Smooth muscle cell of the brain vasculature (primary cell): ENCODE measurements at regions not wholly inside any gene's neighbourhood (a gene's known extent, or its start where the extent isn't known, plus 50 kb on each side); places are given as distances from the start of the nearest gene placed in this dataset.

ENCODE experiments used
- DNase-seq: peaks from one replicate; pipeline ENCODE4 v3.0.0-alpha.2; 2012; ENCODE audit warnings: low read depth, low spot score

DNA sequence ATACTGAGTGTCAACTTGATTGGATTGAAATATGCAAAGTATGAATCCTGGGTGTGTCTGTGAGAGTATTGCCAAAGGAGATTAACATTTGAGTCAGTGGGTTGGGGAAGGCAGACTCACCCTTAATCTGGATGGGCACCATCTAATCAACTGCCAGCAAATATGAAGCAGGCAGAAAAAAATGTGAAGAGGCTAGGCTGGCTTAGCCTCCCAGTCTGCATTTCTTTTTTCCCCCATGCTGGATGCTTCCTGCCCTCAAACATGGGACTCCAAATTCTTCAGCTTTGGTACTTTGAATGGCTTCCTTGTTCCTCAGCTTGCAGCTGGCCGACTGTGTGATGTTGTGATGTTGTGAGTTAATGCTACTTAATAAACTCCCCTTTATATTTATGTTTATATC is 577.4 kb downstream of the CPS1 start:
- DNase-seq, result no peak

DNA sequence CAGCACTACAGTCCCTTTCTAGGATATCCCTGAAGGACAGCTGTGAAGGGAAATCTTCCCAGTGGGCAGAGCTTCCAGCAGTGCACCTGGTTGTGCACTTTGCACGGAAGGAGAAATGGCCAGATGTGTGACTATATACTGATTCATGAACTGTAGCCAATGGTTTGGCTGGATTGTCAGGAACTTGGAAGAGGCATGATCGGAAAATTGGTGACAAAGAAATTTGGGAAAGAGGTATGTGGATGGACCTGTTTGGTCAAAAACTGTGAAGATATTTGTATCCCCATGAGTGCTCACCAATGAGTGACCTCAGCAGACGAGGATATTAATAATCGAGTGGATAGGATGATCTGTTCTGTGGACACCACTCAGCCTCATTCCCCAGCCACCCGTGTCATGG is 582.2 kb downstream of the CPS1 start:
- DNase-seq, result no peak

DNA sequence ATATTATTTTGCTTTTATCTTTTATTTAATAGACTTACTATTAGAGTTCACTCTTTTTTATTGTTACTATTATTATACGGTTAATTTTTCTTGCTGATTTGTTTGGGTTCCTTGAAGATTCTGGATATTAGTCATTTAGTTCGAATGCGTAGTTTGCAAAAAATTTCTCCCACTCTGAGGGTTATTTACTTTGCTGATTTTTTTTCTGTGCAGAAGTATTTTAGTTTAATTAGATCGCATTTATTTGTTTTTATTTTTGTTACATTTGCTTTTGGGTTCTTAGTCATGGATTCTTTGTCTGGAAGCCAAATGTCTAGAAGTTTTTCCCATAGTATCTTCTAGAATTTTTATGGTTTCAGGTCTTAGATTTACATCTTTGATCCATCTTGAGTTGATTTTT is 585.2 kb downstream of the CPS1 start:
- no peak for DNase-seq

DNA sequence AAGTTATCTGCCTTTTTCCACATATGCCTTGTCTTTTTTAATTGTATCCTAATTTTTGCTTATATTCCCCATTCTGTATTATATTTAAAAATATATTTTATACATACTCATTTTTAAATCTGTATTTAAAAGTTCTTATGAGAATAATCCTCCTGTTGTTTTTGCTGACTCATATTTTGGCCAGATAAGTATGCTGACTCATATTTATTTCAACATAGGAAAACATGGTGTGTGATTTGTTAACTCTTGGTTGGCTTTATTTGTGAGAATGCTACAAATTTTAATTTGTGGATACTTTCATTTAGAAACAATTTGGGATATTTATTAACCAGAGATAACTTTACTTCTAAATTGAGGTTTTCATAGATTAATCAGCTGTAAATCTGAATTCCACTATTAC is 587.7 kb downstream of the CPS1 start:
- no peak for DNase-seq

DNA sequence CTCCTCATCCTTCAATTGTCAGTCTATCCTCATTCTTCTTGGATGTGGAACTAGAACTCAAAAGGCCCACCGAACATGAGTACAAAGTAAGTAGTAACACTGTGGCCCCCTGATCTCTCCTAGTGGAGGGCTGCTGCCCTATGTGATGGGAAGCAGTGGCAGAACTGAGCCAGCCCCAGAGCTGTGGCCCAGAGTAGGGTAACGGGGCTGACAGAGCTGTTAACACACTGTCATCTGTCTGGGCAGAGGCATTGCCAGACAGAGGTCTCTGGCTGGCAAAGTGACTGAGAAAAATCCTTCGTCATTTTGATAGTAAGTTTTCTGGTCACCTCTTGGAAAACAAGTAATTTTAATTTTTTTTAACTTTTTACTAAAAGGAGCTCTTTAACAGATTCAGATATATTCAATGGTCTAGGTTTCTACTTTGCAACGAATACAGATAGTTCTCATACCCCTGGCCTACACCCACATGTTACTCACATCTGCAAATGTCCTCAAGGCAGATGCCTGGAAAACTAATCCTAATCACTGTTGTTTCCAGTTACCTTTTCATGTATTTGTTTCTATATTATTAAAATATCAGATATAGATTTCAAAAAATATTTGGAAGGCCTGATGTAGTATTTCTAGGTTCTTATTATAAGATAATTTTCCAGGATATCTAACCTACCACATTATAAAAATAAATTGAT is 588.7 kb downstream of the CPS1 start:
- DNase-seq, result no peak

DNA sequence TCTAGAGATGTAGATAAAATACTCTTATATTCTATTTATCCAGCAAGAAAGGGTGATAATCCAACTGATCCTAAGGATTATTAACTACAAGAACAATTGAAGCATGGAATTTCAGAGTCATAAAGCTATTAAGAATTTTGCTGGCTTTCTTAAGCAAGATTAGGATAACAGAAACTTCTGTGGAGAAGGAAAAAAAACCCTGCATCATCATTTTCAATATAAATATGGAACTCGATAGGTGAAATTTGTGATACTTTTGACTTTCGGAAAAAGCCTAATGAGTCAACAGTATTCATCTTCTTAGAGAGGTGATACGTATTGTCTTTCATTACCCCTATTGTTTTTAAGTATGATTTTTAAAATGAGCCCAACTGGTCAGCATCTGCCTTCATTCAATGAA is 593.3 kb downstream of the CPS1 start:
- DNase-seq, result no peak

DNA sequence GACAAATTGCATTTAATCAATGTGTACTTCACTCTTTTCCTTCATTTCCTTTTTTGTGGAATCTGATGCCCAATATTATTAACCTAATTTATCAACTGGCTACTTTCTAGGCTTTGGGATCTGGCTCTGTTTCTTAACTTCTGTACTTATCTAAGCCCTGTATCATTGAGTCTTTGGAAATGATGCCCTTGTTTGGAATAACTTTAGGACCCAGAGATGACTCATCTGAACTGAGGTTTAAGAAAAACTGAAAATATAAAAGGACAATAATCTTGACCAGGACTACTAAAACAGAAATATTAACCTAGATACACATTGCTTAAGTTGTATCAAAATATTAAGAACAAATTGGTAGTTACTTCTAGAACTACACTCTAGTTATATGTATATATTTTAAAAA is 600.8 kb downstream of the CPS1 start:
- DNase-seq, result no peak

DNA sequence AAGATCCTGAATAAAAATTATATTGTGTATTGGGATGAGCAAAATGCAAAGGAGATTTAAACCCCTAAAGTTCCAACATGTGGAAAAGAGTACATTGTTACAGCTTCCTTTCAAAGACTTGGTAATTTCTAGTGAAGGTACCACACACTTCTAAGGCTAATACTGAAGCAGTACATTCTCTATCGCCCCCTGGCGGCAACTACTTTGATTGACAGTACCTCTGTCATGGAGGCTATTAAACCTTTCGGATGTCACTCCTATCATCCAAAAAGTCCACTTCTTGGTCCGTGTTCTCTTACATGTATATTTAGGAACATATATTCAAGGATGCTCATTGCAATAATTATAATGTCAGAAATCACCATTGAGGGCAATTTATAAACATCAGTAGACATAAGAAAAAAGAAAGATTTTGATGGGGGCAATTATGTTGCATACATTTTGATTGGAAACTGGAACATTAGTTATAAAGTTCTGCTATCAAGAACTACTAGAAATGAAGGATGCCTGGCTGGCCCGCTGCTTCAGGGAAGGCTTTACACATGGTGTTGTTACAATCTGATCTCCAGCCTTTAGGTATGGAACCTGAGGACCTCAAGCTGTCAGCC is 601.6 kb downstream of the CPS1 start:
- peak; percentile 43 for DNase-seq

DNA sequence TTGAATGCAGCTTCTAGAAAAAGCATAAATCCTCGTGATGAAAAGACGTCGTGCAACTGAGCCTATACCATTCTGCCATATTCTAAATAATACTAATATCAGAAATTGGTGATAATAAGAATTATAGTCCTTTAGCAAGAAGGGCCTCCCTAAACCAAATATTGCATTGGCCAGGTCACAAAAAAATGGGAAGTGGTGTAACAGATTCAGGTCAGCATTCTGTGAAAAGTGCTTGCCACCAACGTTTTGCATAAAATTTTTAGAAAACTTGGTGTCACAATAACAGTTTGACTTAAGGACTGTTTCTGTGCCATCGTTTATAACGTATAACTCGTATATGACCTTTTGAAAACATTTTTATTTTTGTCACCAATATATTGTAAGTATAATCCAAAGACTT is 603.6 kb downstream of the CPS1 start:
- DNase-seq, result no peak

DNA sequence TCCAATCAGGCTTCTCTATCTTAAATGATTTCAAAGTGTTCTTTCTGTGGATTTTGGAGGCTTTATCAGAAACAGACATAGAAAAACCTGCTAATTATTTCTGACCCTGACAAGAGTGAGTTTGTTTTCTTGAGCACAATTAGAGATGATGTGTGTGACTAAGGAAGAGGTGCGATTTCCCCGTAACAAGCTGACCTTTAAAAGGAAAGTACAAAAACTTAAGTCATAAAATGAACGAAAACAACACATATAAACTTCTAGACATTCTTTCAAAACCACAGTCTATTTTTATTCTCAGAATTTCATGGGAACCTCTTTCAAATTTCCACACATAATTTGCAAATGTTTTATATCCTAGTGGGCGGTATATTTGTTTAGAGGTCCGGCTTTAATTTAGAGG is 604.8 kb downstream of the CPS1 start:
- no peak for DNase-seq

DNA sequence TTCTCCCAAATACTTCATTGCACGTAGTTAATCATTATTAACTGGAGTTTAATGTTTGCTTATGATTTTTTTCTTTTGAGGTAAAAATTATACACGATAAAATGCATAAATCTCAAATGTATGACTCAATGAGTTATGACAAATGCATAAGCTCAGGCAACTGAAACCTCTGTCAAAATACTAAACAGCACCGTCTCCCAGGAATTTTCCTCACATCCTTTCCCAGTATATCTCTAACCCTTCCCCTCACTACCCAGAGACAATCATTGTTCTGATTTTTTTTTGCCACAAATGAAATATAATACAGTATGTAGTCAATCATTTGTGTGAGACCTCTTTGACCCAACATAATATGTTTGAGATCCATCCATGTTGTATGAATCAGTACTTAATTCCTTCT is 606.5 kb downstream of the CPS1 start:
- DNase-seq, result no peak

DNA sequence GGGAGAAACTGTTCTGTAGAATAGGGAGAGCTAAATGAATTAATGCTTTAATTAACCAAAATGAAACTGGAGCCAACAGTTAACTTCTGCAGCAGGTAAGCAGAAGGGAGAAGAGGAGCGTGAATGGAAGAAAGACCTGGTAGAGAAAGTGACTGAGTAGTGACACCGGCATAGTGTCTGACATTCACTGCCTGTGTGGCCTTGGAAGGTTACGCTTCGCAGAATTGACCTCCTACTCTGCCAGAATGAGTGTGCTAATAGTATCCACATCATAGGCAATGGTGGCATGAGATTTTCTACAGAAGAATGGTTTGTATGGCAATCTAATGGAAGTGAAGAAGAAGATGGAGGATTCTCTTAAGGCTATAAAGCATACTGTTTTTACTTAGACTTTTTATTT is 614.4 kb downstream of the CPS1 start:
- DNase-seq, result no peak

DNA sequence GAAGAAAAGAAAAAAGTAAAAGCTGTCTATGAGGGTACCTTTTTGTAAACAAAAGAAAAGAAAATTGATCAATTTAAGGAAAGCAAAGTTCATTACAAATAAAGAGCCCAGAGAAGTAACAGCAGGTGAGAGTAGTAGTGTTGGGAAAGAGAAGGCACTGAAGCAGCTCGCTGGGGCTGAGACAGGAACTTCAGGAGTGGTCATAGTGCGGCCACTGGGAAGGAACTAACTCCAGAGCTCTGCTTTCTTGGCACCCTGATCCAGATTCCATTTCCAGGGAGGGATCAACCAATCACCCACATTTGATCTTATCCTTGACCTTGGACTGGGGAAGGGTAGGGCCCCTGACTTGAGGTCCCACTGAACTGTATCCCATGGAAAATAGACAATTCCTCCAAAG is 617.6 kb downstream of the CPS1 start:
- DNase-seq, result no peak

DNA sequence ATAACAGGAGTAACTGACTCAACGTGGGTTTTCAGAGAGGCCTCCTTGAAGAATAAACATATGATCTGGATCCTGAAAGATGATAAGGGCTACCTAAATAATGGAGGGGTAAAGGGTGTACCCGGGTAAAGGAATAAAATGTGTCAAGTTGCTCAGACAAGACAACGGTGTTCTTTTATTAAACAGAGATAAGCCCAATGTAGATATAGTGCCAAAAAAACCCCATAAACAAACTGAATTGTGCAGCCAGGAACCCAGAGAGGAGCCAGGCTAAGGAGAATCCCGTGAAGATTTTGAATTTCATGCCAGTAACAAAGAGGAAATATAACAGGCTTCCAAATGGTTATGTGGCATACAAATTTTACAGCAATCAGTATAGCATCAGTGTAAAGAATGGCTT is 618.2 kb downstream of the CPS1 start:
- no peak for DNase-seq

DNA sequence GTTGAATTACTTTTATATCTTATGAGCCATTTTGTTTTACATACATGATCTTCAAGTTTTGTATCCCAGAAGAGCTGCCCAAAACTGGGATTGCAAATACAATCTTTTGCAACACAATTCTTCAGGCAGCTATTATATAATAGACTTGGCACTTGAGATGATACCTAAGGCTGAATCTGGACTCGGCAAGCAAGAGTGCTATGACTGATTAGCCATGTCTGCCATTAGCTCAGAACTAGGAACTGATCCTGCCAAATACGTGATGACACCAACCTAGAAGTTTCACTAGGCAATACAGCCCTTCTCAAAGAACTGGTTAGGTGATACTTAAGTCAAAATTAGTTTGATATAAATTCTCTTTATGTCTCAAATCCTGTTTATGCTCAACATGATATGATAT is 619.6 kb downstream of the CPS1 start:
- DNase-seq, result no peak

DNA sequence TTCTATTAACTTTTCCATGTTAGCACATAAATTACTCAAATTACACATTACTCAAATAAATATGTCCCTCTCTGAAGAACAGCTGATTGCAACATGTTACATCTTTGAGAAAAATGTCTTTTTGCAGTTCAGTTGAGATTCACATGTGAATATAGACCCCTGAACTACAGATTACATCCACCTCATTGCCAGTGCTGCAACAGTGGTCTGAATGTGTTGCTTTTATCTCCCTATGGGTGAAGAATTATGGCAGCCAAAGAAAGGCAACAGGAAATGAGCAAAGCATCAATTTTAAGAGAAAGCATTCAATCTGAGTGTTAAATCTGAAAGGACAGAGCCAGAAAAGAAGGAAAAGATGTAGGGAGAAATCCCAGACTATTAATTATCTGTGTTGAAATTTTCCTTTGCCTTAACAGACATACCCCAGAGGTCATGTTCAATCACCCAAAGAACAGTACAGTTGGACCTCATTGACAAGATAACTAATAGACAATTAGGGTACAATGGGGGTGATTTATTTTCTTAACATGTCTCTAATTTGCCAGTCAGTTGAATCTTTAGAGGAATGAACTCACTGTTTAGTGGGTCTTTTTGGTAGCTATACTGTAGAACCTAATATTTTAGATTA is 620.2 kb downstream of the CPS1 start:
- no peak for DNase-seq

DNA sequence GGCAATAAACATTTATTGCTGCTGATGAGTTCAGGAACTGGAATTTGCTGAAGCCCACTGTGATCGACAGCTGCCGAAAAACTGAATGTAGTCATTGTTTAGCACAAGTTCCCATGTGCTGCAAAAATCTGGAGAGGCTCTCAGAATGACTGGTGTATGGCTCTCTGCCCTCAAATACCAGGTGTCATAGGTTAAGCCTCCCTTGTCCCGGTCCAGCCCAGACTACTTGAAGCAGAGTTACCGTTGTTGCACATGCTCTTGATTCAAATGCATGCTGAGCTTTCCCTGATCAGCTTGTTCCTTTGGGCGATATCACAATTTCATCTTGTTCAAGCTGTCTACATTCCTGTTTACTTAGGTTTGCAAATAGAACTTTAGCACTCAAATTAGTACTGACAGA is 625.2 kb downstream of the CPS1 start:
- DNase-seq, result no peak

DNA sequence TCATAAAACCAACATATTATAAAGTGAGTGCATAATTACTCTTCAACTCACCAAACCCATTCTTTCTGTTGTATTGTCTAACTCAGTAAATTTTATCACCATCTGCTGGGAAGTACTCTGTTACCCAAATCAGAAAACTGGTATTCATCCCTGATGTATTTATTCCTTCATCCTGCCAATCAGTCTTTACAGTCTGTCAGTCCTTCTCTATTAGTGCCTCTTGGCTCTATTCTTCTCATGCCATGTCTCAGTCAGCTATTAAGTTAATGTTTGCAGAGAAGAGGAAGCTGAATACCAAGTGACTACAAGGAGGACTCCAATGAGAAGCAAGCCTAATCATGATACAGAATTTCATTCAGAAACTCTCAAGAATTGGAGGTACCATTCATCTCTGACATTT is 631.2 kb downstream of the CPS1 start:
- no peak for DNase-seq

DNA sequence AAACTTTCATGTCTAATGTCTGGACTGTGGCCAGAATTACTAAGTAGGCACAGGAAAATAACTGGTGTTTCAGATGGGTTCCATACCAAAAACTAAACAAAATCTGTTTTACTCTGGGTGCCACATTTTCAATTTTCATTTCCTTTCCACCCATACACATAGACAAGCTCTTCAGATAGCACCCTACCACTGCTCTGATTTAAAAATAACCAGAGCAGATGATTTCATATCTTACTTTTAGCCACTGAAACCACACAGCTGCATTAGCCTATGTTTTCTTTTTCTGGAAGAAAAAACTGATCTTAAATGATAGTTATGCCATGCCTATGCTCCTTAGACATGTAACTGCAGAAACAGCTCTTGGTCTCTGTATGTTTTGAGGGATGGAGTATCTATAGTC is 647.6 kb downstream of the CPS1 start:
- no peak for DNase-seq

DNA sequence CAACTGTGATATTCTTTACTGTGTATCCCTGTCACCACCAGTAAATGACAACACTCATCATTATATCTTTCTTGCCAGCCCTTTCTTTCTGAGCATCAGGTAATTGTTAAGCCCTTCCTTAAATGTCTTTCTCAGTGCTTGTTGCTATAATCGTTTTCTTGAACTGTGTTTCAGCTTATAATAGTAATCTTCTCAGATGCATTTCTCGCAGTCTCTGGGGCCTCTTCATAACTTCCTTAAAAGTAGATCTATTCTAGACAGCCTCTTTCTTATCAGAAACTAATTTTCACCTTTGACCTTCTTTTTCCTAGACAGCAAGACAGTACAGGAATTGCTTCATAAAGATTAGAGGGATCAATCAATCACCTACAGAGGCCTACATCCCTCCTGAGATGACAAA is 648.1 kb downstream of the CPS1 start:
- DNase-seq, result no peak

DNA sequence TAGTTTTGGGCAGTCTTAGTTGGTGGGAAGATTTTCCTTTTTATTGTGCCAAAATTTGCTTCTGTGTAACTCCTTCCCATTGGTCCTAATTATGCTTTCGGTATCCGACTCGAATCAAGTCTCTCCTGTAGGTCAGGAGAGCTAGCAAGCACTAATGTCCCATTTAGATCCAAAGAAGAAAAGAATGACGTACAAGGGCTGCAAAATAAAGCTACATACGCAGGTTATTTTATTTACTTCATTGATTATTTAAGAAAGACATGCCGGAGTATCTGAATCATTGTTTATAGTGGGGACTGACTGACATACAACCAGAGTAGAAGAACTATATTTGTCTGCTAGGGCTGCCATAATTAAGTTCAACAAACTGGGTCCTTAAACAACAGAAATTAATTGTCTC is 648.5 kb downstream of the CPS1 start:
- DNase-seq, result no peak

DNA sequence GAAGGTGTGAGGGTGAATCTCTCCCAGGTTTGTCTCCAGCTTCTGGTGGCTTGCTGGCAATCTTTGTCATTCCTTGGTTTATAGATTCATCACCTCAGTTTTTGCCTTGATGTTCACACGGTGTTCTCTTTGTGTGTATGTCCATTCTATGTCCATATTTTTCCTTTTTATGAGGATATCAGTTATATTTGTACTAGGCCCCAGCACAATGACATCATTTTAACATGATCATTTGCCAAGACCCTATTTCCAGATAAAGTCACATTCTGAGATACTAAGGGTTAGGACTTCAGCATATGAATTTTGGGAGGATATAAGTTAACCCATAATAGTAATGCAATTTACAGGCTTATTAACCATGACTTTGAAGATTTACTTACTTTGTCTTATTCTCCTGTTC is 649.0 kb downstream of the CPS1 start:
- no peak for DNase-seq

DNA sequence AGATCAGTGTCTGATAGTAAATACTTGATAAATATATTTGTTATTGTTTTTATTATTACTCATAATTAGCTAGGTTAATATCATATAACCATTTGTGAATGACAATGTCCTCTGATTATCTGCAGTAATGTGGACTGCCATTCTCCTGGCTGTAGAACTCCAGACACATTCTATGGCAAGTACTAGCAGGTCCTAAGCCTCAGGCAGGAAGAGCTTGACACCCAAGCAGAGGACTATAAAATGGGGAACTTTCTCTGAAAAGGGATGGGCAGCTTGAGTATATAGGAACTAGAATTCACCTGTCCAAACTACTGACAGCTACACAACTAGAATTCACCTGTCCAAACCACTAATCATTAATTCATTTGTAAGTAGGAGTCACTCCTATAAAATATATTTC is 649.4 kb downstream of the CPS1 start:
- DNase-seq, result no peak

DNA sequence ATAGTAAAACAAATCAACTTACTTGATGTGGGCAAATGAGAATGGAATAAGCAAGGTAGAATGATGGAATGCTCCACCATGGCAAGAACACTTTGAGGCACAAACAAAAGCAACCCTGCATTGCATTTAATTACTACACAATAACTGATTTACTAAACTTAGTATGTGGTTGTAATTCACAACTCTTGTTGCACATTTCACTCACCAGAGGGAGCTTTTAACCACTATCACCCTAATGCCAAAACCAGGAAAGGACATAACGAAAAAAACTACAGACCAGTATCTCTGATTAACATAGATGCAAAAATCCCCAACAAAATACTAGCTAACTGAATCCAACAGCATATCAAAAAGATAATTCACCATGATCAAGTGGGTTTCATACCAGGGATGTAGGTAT is 659.8 kb downstream of the CPS1 start:
- no peak for DNase-seq
